OCI-LY1 (cell line): ENCODE measurements at regions not wholly inside any gene's neighbourhood (a gene's known extent, or its start where the extent isn't known, plus 50 kb on each side); places are given as distances from the start of the nearest gene placed in this dataset.

Source experiments
- EZH2 ChIP-seq: fragments of 200-600 bp; sonication (generic), shearing (Covaris generic); IDR thresholded peaks from 2 replicates; pipeline ENCODE4 v1.8.0; 2017; ENCODE audit warnings: borderline replicate concordance, mixed run types, mild to moderate bottlenecking, antibody characterized with exemption, low read length, moderate library complexity, mixed read lengths
- TF ChIP-seq, protein P1 (sequence below): fragments of 200-600 bp; sonication (generic), shearing (Covaris generic); IDR thresholded peaks from 2 replicates; pipeline ENCODE4 v1.5.1; 2017; ENCODE audit warnings: mild to moderate bottlenecking, antibody characterized with exemption, low read length, moderate library complexity, mixed read lengths

DNA sequence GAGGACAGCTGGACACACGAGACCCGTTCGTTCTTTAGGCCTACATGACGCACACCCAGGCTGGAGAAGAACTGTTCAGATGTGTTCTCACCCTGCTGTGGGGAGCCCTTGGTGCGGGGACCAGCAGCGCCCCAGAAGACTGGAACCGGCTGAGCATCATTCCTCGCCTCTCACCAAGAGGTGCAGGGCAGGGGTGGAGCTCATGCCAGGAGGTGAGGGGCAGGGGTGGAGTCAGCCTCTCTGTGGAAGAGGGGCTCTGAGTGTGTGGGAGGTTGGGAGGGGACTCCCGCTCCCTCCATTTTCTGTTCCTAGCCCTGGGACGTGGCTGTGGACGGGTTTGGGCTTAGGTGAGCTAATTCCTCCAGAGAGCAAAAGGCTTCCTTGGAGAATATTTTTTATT lies 66.0 kb upstream of the SHH start:
- TF ChIP-seq, protein P1, sequence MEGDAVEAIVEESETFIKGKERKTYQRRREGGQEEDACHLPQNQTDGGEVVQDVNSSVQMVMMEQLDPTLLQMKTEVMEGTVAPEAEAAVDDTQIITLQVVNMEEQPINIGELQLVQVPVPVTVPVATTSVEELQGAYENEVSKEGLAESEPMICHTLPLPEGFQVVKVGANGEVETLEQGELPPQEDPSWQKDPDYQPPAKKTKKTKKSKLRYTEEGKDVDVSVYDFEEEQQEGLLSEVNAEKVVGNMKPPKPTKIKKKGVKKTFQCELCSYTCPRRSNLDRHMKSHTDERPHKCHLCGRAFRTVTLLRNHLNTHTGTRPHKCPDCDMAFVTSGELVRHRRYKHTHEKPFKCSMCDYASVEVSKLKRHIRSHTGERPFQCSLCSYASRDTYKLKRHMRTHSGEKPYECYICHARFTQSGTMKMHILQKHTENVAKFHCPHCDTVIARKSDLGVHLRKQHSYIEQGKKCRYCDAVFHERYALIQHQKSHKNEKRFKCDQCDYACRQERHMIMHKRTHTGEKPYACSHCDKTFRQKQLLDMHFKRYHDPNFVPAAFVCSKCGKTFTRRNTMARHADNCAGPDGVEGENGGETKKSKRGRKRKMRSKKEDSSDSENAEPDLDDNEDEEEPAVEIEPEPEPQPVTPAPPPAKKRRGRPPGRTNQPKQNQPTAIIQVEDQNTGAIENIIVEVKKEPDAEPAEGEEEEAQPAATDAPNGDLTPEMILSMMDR, result no peak
- no peak for TF ChIP-seq EZH2
